Activated naive CD4-positive, alpha-beta T cell treated with anti-CD3 and anti-CD28 coated beads, Interleukin-2, amount 50 U/mL, for 72 hours (primary cell): ENCODE measurements at regions not wholly inside any gene's neighbourhood (a gene's known extent, or its start where the extent isn't known, plus 50 kb on each side); places are given as distances from the start of the nearest gene placed in this dataset.
"Not testable (repeated sequence)": the region's sequence is repeated elsewhere in the genome, so short reads cannot be mapped to it uniquely, and the experiment has no call there.

ENCODE experiments used
- ATAC-seq, 2 donors: fragments of 150-1000 bp; cut with Tn5 transposase; 2 replicates each; pipeline ENCODE4 v1.10.0; 2021; ENCODE audit warnings: mild to moderate bottlenecking in 2 of 2, moderate library complexity in 2 of 2
- DNase-seq, 2 donors: peaks; one replicate each; pipeline ENCODE4 v3.0.0; 2021 to 2022; ENCODE audit warnings: low spot score in 2 of 2
- H3K27ac Mint-ChIP-seq, 2 donors: one replicate each; pipeline ENCODE4 v1.8.0; 2022; ENCODE audit warnings: mild to moderate bottlenecking in 2 of 2, mixed read lengths in 2 of 2
- H3K36me3 Mint-ChIP-seq, 2 donors: one replicate each; pipeline ENCODE4 v1.8.0; 2022; ENCODE audit warnings: mixed read lengths in 2 of 2
- H3K9me3 Mint-ChIP-seq, 2 donors: one replicate each; pipeline ENCODE4 v1.8.0; 2022; ENCODE audit warnings: mixed read lengths in 2 of 2

GRCh38 chr1:213324859-213325258 is 273.8 kb downstream of the RPS6KC1 start:
- no peak overlapping the region for H3K27ac Mint-ChIP-seq
- no peaks in the 10 kb centered on the region for H3K36me3 Mint-ChIP-seq
- ATAC-seq, result no peak
- peaks cover 0 to 5% of the 10 kb centered on the region in 2 donors for H3K9me3 Mint-ChIP-seq
- DNase-seq, result no peak

GRCh38 chr1:213325482-213325881 is 274.4 kb downstream of the RPS6KC1 start:
- no peak for ATAC-seq
- Mint-ChIP-seq H3K27ac (no peak overlapping the region), H3K36me3 (no peaks in the 10 kb centered on the region), H3K9me3 (peaks cover 0 to 5% of the 10 kb centered on the region in 2 donors)
- no peak for DNase-seq

DNA sequence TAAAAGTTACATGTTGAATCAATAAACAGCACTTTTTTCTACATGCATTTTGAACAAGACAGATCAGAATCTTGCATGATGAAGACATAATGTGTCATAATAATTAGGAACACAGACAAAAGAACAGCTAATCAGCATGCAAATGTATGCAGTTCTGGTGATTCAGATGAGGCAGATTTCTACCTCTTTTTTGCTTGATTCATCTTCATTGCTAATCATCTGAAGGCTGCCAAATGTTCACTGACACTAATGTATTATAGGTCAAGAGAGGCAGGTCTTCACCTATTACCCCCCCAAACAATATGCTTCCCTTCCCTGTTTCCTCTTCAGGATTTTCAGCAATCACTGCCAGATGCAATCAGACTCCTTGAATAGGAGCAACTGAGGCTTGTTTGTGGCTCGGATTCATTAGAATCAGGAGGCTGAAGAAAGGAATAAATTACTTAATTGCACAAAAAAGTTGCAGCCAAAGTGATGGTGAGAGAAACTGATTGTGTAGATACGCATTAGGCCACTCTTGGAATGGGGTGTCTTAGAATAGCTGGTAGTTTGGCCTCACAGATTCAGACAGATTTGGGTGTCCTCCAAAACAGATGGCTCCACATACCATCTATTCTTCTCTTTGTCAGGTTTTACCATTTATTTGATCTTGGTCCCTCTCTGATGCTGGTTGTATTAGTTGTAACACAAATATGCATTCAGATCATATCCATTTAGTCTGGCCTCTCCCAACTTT is 275.4 kb downstream of the RPS6KC1 start:
- Mint-ChIP-seq H3K36me3 (no peaks in the 10 kb centered on the region), H3K27ac (no peak overlapping the region), H3K9me3 (peaks cover 0 to 3% of the 10 kb centered on the region in 2 donors)
- ATAC-seq (no peak), DNase-seq (no peak)

DNA sequence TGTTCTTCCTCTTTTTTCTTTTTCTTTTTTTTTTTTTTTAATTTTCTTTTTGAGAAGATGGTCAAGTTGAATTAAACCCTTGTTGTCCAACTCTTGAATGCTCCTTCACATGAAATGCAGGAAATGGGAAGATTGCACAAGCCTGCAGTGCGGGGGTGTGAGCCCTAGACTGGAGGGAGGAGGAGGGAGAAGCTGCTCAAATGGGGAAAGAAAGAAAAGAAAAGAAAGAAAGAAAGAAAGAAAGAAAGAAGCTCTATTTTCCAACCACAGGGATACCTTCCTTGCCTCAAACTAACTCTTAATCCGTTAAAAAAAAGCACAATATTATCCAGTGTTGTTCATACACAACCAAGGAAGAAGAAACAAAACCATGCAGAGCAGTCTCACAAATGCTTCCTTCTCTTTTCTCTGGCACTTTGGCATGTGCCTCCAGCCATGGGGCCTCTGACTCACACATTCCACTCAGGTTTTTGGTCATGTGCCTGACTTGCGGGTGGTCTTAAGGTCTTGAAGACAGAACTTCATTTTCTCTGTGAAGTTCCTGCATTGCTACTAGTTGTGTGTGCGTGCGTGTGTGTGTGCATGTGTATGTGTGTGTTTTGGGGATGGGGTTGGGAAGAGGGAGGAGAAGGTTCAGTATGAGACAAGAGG is 276.1 kb downstream of the RPS6KC1 start:
- no peaks in the 10 kb centered on the region for H3K36me3 Mint-ChIP-seq
- DNase-seq, result no peak
- H3K9me3 Mint-ChIP-seq, result no peaks in the 10 kb centered on the region
- no peak overlapping the region for H3K27ac Mint-ChIP-seq
- ATAC-seq, result no peak

DNA sequence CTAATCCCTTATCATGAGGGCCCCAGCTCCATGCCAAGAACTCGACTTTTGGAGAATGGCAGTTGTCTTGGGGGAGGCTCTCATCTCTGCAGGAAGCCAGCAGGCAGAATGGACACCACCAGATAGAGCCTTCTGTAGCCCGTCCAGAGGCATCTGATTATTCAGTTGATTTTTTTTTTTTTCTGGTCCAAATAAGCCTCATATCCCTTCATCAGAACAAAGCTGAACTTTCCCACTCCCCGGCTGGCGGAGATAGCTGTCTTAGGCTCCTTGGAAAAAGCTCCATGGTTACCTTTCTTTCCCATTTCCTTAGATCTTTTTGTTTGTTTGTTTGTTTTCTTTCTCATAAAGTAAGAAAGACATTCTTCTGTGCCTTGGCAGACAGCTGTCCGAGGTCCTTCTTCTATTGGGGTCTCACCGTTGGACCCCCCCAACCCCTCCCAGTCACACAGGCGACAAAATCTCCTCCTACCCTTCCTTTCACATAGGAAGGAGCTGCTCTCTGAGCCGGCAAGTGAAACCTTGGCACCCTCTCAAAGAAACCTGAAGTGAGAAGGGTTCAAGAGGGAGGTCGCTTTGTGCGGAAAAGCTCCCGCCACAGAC is 278.5 kb downstream of the RPS6KC1 start:
- DNase-seq, result no peak
- H3K27ac Mint-ChIP-seq, result no peak overlapping the region
- no peak for ATAC-seq

DNA sequence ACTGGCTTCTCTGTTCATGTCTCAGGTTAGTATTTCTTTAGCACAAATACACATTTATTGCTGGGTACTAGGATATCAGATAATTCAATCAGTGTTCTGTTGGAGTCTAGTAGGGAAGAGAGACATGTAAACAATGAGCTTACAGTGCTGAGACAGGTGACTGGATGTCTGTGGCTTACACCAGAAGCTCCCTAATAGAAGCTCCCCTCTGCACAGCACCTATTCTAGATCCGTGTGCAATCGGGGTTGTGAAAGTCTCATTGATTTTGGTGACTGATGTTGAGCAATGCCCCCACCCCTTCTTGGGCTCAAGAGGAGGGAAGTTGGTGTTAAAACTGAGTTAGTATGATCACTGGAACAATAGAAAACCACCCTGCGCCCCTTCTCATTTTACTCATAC is 279.2 kb downstream of the RPS6KC1 start:
- no peaks in the 10 kb centered on the region for H3K36me3 Mint-ChIP-seq
- DNase-seq, result no peak
- no peaks in the 10 kb centered on the region for H3K9me3 Mint-ChIP-seq

More for the DNA sequence above, 278.5 kb downstream of the RPS6KC1 start:
- H3K9me3 Mint-ChIP-seq, result no peaks in the 10 kb centered on the region
- H3K36me3 Mint-ChIP-seq, result no peaks in the 10 kb centered on the region

GRCh38 chr1:213331631-213332175 is 280.7 kb downstream of the RPS6KC1 start:
- H3K9me3 Mint-ChIP-seq, result no peaks in the 10 kb centered on the region
- no peak for DNase-seq
- no peaks in the 10 kb centered on the region for H3K36me3 Mint-ChIP-seq
- no peak overlapping the region for H3K27ac Mint-ChIP-seq
- ATAC-seq, result no peak

More for the DNA sequence above, 279.2 kb downstream of the RPS6KC1 start:
- no peak overlapping the region for H3K27ac Mint-ChIP-seq
- no peak for ATAC-seq

- no peak for ATAC-seq
- no peak for DNase-seq
- H3K27ac Mint-ChIP-seq, result no peak overlapping the region
- no peaks in the 10 kb centered on the region for H3K36me3 Mint-ChIP-seq
- H3K9me3 Mint-ChIP-seq, result no peaks in the 10 kb centered on the region
Observed at GRCh38 chr1:213332491-213332890, 281.4 kb downstream of the RPS6KC1 start.

GRCh38 chr1:213333121-213333520 is 282.1 kb downstream of the RPS6KC1 start:
- no peak for DNase-seq
- ATAC-seq, result no peak
- no peak overlapping the region for H3K27ac Mint-ChIP-seq
- no peaks in the 10 kb centered on the region for H3K9me3 Mint-ChIP-seq
- H3K36me3 Mint-ChIP-seq, result no peaks in the 10 kb centered on the region

- Mint-ChIP-seq H3K9me3 (no peaks in the 10 kb centered on the region), H3K27ac (no peak overlapping the region), H3K36me3 (no peaks in the 10 kb centered on the region)
- ATAC-seq (no peak), DNase-seq (no peak)
Observed at GRCh38 chr1:213335084-213335483, 284.0 kb downstream of the RPS6KC1 start.

- Mint-ChIP-seq H3K36me3 (no peaks in the 10 kb centered on the region), H3K9me3 (no peaks in the 10 kb centered on the region), H3K27ac (no peak overlapping the region)
- no peak for ATAC-seq
- DNase-seq, result no peak
Observed at GRCh38 chr1:213337025-213337678, 286.1 kb downstream of the RPS6KC1 start.

GRCh38 chr1:213340593-213340992 is 289.6 kb downstream of the RPS6KC1 start:
- ATAC-seq (no peak), DNase-seq (no peak)
- Mint-ChIP-seq H3K27ac (no peak overlapping the region), H3K36me3 (no peaks in the 10 kb centered on the region), H3K9me3 (no peaks in the 10 kb centered on the region)

DNA sequence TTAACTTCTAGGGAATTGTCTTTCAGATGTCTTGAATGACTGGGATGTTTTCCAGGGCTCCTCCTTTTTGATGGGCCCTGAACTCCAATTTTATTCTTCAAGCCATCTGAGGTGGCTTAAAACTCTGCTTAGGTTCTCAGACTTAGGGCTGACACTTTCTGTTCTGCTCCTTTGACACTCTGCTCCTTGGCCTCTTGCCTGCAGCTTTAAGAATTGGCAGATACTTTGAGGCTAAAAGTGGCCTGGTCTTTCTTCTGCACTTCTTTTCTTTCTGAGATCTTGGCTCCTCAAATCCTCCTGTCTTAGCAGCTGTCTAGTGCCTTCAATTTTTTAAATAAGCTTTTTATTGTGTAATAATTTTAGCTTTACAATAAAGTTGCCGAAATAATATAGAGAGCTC is 294.6 kb downstream of the RPS6KC1 start:
- ATAC-seq, result no peak

GRCh38 chr1:213357403-213357802 is 306.4 kb downstream of the RPS6KC1 start:
- no peak overlapping the region for H3K27ac Mint-ChIP-seq
- H3K36me3 Mint-ChIP-seq, result no peaks in the 10 kb centered on the region
- no peak for ATAC-seq
- no peaks in the 10 kb centered on the region for H3K9me3 Mint-ChIP-seq
- DNase-seq, result no peak

More for the DNA sequence above, 294.6 kb downstream of the RPS6KC1 start:
- no peak for DNase-seq
- Mint-ChIP-seq H3K27ac (no peak overlapping the region), H3K9me3 (no peaks in the 10 kb centered on the region), H3K36me3 (no peaks in the 10 kb centered on the region)

DNA sequence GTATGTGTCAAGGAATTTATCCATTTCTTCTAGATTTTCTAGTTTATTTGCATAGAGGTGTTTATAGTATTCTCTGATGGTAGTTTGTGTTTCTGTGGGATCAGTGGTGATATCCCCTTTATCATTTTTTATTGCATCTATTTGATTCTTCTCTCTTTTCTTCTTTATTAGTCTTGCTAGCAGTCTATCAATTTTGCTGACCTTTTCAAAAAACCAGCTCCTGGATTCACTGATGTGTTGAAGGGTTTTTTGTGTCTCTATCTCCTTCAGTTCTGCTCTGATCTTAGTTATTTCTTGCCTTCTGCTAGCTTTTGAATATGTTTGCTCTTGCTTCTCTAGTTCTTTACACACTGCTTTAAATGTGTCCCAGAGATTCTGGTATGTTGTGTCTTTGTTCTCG is 307.3 kb downstream of the RPS6KC1 start:
- not testable (repeated sequence) for H3K27ac Mint-ChIP-seq, DNase-seq, H3K9me3 Mint-ChIP-seq, ATAC-seq, H3K36me3 Mint-ChIP-seq

DNA sequence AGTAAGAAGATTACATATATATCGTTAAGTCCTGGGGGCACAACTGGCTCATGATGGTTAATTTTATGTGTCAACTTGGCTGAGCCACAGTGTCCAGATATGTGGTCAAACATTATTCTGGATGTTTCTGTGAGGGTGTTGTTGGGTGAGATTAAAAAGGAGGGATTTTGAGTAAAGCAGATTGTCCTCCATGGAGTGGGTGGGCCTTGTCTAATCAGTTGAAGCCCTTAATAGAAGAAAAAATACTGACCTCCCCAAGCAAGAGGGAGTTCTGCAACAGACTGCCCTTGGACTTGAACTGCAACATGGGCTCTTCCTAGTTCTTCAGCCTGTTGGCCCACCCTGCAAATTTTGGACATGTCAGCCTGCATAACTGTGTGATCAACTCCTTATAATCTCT is 311.6 kb downstream of the RPS6KC1 start:
- DNase-seq (no peak), ATAC-seq (no peak)
- Mint-ChIP-seq H3K36me3 (no peaks in the 10 kb centered on the region), H3K27ac (no peak overlapping the region), H3K9me3 (peaks cover 0 to 5% of the 10 kb centered on the region in 2 donors)
